Left cardiac atrium (tissue), 4 donors: ENCODE measurements at regions not wholly inside any gene's neighbourhood (a gene's known extent, or its start where the extent isn't known, plus 50 kb on each side); places are given as distances from the start of the nearest gene placed in this dataset.

Experiments used
- ATAC-seq, 2 donors: fragments of 200-7000 bp; cut with Tn5 transposase; one replicate each; pipeline ENCODE4 v1.9.1; 2020; ENCODE audit warnings: mild to moderate bottlenecking in 2 of 2, moderate library complexity in 2 of 2
- DNase-seq: peaks from one replicate; pipeline ENCODE4 v3.0.0-alpha.2; 2020
- intact Hi-C, 2 donors: fragments of 100-400 bp; cut with DNase I; formaldehyde crosslinking; loops; one replicate each; pipeline versions ENCODE4 v1.14.1 to v1.15.1; 2022 to 2023
- donor health status: DM: no; HTN: yes; CAD: no.
- donor health status: DM: no; HTN: yes; CAD: no; lungs with severe emphysema.
- donor health status: DM: yes; HTN: yes; CAD: no.
- donor health status: Dilated cardiomyopathy.

- intact Hi-C loops: no loop called here
- DNase-seq (no peak), ATAC-seq (no peak)
These were observed 213.7 kb downstream of the TMEM38B start for GRCh38 chr9:105908069-105908468.

GRCh38 chr9:105911104-105911911 is 217.0 kb downstream of the TMEM38B start:
- intact Hi-C loops: no loop called here
- no peak for ATAC-seq
- no peak for DNase-seq

GRCh38 chr9:105912157-105912862 is 218.0 kb downstream of the TMEM38B start:
- intact Hi-C loops: no loop called here
- ATAC-seq (no peak), DNase-seq (no peak)

- intact Hi-C loops: no loop called here
- ATAC-seq (no peak), DNase-seq (no peak)
These were observed 218.6 kb downstream of the TMEM38B start for GRCh38 chr9:105912863-105913516.

GRCh38 chr9:105921057-105921726 is 226.9 kb downstream of the TMEM38B start:
- intact Hi-C loops: no loop called here
- ATAC-seq (peak in 1 of 2 donors; percentile 23), DNase-seq (no peak)

- intact Hi-C loops: no loop called here
- no peak for ATAC-seq
- DNase-seq: no peak
These were observed 234.1 kb downstream of the TMEM38B start for GRCh38 chr9:105928416-105928815.

GRCh38 chr9:105930011-105930627 is 235.8 kb downstream of the TMEM38B start:
- ATAC-seq (peak; percentile 94 to 95), DNase-seq (peak; percentile 44)
- intact Hi-C loops: no loop called here

- intact Hi-C loops: no loop called here
- no peak for ATAC-seq
- no peak for DNase-seq
These were observed 237.9 kb downstream of the TMEM38B start for GRCh38 chr9:105932276-105932675.

- ATAC-seq (no peak), DNase-seq (no peak)
- intact Hi-C loops: no loop called here
These were observed 256.1 kb downstream of the TMEM38B start for GRCh38 chr9:105950448-105950847.

- no peak for DNase-seq
- ATAC-seq: no peak
- intact Hi-C loops: no loop called here
These were observed 256.6 kb downstream of the TMEM38B start for GRCh38 chr9:105950894-105951293.

GRCh38 chr9:105954517-105954916 is 260.2 kb downstream of the TMEM38B start:
- intact Hi-C loops: no loop called here
- no peak for ATAC-seq
- DNase-seq: no peak

- no peak for ATAC-seq
- intact Hi-C loops: no loop called here
- DNase-seq: no peak
These were observed 263.5 kb downstream of the TMEM38B start for GRCh38 chr9:105957830-105958229.

- intact Hi-C loops: no loop called here
- DNase-seq (no peak), ATAC-seq (no peak)
These were observed 264.2 kb downstream of the TMEM38B start for GRCh38 chr9:105958587-105958986.

- DNase-seq (no peak), ATAC-seq (no peak)
- intact Hi-C loops: no loop called here
These were observed 265.2 kb downstream of the TMEM38B start for GRCh38 chr9:105959531-105959930.

- no peak for DNase-seq
- no peak for ATAC-seq
- intact Hi-C loops: no loop called here
These were observed 269.2 kb downstream of the TMEM38B start for GRCh38 chr9:105963343-105964099.

GRCh38 chr9:105964156-105964555 is 269.8 kb downstream of the TMEM38B start:
- DNase-seq: no peak
- no peak for ATAC-seq
- intact Hi-C loops: no loop called here

GRCh38 chr9:105966834-105967233 is 272.5 kb downstream of the TMEM38B start:
- intact Hi-C loops: no loop called here

GRCh38 chr9:105967248-105967647 is 272.9 kb downstream of the TMEM38B start:
- ATAC-seq: no peak
- intact Hi-C loops: no loop called here
- DNase-seq: no peak

More at GRCh38 chr9:105966834-105967233, 272.5 kb downstream of the TMEM38B start:
- ATAC-seq: no peak
- no peak for DNase-seq

- ATAC-seq: no peak
- intact Hi-C loops: no loop called here
- no peak for DNase-seq
These were observed 273.5 kb downstream of the TMEM38B start for GRCh38 chr9:105967797-105968196.
